ENCODE measurements at regions not wholly inside any gene's neighbourhood (a gene's known extent, or its start where the extent isn't known, plus 50 kb on each side); places are given as distances from the start of the nearest gene placed in this dataset.

DNA sequence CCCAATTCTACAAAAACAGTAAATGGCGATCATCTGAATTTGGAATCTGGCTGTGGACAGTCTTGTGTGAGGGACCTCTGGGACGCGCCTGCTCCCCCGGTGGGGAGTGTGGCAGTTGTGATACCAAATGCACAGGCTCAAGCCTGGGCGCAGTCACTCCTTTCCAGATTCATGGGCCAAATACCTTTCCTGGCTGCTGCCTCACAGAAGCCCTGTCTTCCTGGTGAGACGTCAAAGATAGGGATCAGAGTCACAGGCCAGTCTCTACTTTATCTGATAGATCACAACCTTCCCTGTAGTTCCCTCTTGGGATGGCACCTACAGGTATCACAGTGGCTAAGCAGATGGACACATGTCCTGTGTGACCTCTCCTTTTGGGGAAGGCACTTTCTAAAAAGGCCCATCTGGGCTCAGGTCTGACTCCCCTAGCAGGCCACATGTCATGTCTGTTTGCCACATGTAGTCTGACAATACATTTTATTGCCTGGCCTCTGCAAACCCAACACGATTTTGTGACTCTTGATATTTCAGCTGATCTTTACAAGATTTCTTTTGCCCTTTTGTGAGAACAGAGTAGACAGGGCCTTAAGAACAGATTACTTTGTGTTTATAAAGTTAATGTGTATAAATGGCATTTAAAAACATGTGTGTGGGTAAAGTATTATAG, 150.1 kb downstream of the SNX10 start:
- TF ChIP-seq, protein P1, sequence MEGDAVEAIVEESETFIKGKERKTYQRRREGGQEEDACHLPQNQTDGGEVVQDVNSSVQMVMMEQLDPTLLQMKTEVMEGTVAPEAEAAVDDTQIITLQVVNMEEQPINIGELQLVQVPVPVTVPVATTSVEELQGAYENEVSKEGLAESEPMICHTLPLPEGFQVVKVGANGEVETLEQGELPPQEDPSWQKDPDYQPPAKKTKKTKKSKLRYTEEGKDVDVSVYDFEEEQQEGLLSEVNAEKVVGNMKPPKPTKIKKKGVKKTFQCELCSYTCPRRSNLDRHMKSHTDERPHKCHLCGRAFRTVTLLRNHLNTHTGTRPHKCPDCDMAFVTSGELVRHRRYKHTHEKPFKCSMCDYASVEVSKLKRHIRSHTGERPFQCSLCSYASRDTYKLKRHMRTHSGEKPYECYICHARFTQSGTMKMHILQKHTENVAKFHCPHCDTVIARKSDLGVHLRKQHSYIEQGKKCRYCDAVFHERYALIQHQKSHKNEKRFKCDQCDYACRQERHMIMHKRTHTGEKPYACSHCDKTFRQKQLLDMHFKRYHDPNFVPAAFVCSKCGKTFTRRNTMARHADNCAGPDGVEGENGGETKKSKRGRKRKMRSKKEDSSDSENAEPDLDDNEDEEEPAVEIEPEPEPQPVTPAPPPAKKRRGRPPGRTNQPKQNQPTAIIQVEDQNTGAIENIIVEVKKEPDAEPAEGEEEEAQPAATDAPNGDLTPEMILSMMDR (IDR thresholded peaks at IDR 0.05; ENCODE audit: low read depth, low read length, missing control alignments) = no peak
- Histone ChIP-seq H3K36me3 (replicated peaks) (no peaks in the 10 kb centered on the region), H3K27ac (no peak overlapping the region), H3K27me3 (replicated peaks) (no peaks in the 10 kb centered on the region), H3K4me3 (ENCODE audit: low read depth, low read length) (no peak overlapping the region)
- DNase-seq = no peak
- in situ Hi-C loops (cut with HindIII; ENCODE audit: low pct_ligation_motif_present, low sequenced_read_pairs) = no loop called here

DNA sequence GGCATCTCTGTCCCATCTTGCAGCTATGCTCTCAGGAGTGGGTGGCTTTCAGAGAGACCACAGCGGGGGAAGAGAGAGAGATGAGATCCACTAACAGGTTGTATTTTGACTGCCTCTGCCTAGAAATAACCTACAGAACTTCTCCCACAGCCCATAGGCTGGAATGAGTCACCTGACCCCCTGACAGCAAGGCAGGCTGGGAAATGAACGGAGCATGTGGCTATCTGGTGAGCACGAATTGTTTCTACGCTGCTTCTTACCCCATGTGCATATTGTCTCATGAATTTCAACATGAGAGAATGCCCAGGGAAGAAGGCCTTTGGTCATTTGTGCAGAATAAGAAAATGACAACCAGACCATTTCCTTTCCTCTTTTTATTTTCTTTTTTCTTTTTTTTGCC, 151.3 kb downstream of the SNX10 start:
- Histone ChIP-seq H3K4me3 (ENCODE audit: low read depth, low read length) (no peak overlapping the region), H3K27me3 (replicated peaks) (no peaks in the 10 kb centered on the region), H3K36me3 (replicated peaks) (no peaks in the 10 kb centered on the region), H3K27ac (no peak overlapping the region)
- no peak for DNase-seq
- TF ChIP-seq, protein P1 (IDR thresholded peaks at IDR 0.05; ENCODE audit: low read depth, low read length, missing control alignments) = no peak
- in situ Hi-C loops (cut with HindIII; ENCODE audit: low pct_ligation_motif_present, low sequenced_read_pairs) = no loop called here

DNA sequence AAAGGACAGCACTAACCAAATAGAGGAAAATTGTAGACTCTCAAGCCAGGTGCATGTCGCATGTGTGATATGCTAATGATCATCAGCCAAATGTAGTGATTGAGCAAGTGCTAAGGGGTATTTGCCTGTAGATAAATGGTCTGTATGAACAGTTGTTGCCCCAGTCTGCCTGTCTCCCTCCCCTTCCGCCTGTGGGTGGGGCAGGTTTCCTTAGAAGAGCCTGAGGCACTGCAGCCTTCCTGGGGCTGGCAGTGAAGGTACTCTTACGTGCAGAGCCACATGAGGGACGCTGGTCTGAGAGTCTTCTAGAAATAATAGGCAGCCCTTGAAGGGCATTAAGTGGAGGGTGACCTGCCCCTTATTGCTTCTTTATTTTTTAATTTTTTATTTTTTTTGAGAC, 152.1 kb downstream of the SNX10 start:
- TF ChIP-seq, protein P1 (IDR thresholded peaks at IDR 0.05; ENCODE audit: low read depth, low read length, missing control alignments) = no peak
- no peak for DNase-seq
- Histone ChIP-seq H3K27me3 (replicated peaks) (no peaks in the 10 kb centered on the region), H3K36me3 (replicated peaks) (no peaks in the 10 kb centered on the region), H3K27ac (no peak overlapping the region), H3K4me3 (ENCODE audit: low read depth, low read length) (no peak overlapping the region)
- in situ Hi-C loops (cut with HindIII; ENCODE audit: low pct_ligation_motif_present, low sequenced_read_pairs) = no loop called here

DNA sequence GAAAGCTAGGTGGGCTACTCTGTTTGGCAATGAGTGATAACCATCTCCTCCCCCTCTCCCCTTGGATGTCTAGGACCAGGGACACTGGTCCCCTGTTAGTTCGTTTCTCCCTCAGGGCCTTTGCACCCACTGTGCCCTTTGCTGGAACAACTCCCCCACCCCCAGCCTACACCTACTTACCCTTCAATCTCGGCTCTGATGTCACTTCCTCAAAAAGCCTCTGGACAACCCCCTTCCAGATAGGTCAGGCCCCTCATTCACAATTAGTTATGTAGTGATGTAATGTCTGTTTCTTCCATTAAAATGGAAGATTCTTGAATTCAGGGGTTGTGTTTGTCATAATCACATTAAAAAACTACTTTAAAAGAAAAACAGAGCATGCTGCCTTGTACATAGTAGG, 152.9 kb downstream of the SNX10 start:
- DNase-seq = no peak
- in situ Hi-C loops (cut with HindIII; ENCODE audit: low pct_ligation_motif_present, low sequenced_read_pairs) = no loop called here
- Histone ChIP-seq H3K27ac (no peak overlapping the region), H3K36me3 (replicated peaks) (no peaks in the 10 kb centered on the region), H3K4me3 (ENCODE audit: low read depth, low read length) (no peak overlapping the region), H3K27me3 (replicated peaks) (no peaks in the 10 kb centered on the region)
- TF ChIP-seq, protein P1 (IDR thresholded peaks at IDR 0.05; ENCODE audit: low read depth, low read length, missing control alignments) = no peak

DNA sequence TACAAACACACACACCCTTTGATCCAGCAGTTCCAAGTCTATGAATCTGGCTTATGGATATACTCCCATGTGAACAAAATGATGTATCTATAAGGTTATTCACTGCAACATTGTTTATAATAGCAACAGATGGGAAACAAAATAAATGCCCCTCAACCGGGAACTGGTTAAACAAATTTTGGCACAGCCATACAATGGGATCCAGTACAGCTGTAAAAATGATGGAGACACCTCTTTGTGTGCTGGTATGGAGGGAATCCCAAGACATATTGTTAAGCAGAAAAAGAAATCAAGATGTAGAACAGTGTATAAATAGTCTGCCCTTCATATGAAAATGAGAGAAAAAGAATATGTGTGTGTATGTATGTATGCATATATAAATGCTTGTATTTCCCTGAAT, 155.5 kb downstream of the SNX10 start:
- TF ChIP-seq, protein P1 (IDR thresholded peaks at IDR 0.05; ENCODE audit: low read depth, low read length, missing control alignments) = no peak
- H3K27ac ChIP-seq = no peak overlapping the region
- H3K36me3 ChIP-seq (replicated peaks) = no peaks in the 10 kb centered on the region
- in situ Hi-C loops (cut with HindIII; ENCODE audit: low pct_ligation_motif_present, low sequenced_read_pairs) = no loop called here
- H3K4me3 ChIP-seq (ENCODE audit: low read depth, low read length) = no peak overlapping the region
- H3K27me3 ChIP-seq (replicated peaks) = no peaks in the 10 kb centered on the region
- DNase-seq = no peak
